GM21723 (cell line): ENCODE measurements at regions not wholly inside any gene's neighbourhood (a gene's known extent, or its start where the extent isn't known, plus 50 kb on each side); places are given as distances from the start of the nearest gene placed in this dataset.
A peak's percentile ranks its signal among the peaks of the same experiment; 100 is the strongest.

Experiments
- ATAC-seq: cut with Tn5 transposase; IDR thresholded peaks from one replicate; pipeline ENCODE4 v1.9.1; 2021; ENCODE audit warnings: mild to moderate bottlenecking, moderate library complexity; ENCODE audit not compliant: unreplicated experiment

GRCh38 chr20:9923648-9924047, 84.8 kb upstream of the PAK5 start:
- no peak for ATAC-seq

- ATAC-seq, result no peak
Measured at GRCh38 chr20:9920866-9921265, 82.0 kb upstream of the PAK5 start.

GRCh38 chr20:9919271-9920014, 80.6 kb upstream of the PAK5 start:
- ATAC-seq, result peak; percentile 87

- no peak for ATAC-seq
Measured at GRCh38 chr20:9918348-9918747, 79.5 kb upstream of the PAK5 start.

GRCh38 chr20:9916761-9917160, 77.9 kb upstream of the PAK5 start:
- ATAC-seq, result no peak

- no peak for ATAC-seq
Measured at GRCh38 chr20:9912858-9913434, 74.1 kb upstream of the PAK5 start.

GRCh38 chr20:9912290-9912689, 73.4 kb upstream of the PAK5 start:
- ATAC-seq, result no peak

GRCh38 chr20:9911519-9911918, 72.6 kb upstream of the PAK5 start:
- no peak for ATAC-seq

- no peak for ATAC-seq
Measured at GRCh38 chr20:9909167-9909566, 70.3 kb upstream of the PAK5 start.

GRCh38 chr20:9903048-9903655, 64.3 kb upstream of the PAK5 start:
- no peak for ATAC-seq

- ATAC-seq, result peak; percentile 56
Measured at GRCh38 chr20:9889270-9889981, 50.5 kb upstream of the PAK5 start.
